GM18867 (cell line): ENCODE measurements at regions not wholly inside any gene's neighbourhood (a gene's known extent, or its start where the extent isn't known, plus 50 kb on each side); places are given as distances from the start of the nearest gene placed in this dataset.
"Not testable (repeated sequence)": the region's sequence is repeated elsewhere in the genome, so short reads cannot be mapped to it uniquely, and the experiment has no call there.

Experiments used
- ATAC-seq: cut with Tn5 transposase; IDR thresholded peaks from one replicate; pipeline ENCODE4 v1.9.1; 2021; ENCODE audit warnings: mild to moderate bottlenecking, moderate library complexity; ENCODE audit not compliant: unreplicated experiment

- not testable (repeated sequence) for ATAC-seq
Measured at GRCh38 chr3:104043001-104043543, 1323.6 kb upstream of the ALCAM start.

DNA sequence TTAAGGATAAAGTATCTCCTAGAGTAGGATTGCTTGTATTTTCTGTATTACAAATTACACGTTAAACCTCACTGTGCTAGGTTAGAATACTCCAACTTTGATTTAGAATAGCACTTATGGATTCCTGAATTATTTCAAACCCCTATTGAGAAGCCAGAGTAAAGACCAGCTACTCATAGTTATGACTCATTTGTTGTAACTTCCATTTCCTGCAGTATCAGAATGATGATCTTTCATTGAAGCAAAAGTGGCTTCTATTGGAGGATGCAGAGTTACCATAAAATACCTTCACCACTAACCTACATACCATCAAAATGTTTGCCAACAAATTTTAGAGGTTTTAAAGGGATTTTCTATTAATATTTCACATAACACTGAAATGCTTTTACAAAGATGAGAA lies 1322.7 kb upstream of the ALCAM start:
- no peak for ATAC-seq

DNA sequence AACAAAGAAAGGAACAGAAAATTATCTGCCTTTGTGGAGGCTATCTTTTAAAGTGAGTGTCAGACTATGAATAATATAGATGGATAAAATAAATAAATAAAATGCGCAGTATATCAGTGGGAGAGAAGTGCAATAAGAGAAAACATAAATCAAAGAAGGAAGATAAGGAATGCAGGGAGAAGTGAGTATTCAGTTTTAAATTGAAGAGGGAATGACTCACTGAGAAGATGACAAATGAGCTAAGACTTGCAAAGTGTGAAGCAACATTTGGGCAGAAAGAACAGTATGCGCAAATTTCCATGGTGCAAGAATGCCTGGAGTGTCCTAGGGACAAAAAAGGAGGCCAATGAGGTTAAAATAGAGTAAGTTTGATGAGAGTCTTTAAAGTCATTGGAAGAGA lies 1300.1 kb upstream of the ALCAM start:
- no peak for ATAC-seq

DNA sequence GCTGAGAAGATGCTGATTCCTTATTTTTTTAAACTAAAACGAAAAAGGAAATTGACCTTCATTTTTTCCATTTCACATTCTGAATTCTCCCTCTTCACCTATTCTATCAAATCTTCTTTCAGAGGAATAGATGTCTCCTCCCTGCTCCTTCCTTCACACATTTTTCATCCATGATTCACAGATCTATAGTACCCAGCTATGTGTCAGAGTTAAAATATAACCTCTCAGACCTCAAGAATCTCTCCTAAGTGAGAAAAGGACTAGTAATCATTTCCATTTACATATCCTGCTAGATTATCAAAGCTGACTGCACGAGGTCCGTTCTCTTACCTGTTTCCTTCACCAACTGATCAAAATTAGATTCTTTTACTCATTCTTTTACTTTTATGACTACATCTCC lies 1297.6 kb upstream of the ALCAM start:
- no peak for ATAC-seq

GRCh38 chr3:104070906-104071305 lies 1295.8 kb upstream of the ALCAM start:
- no peak for ATAC-seq

- ATAC-seq: no peak
Measured at GRCh38 chr3:104080088-104080626, 1286.6 kb upstream of the ALCAM start.

- no peak for ATAC-seq
Measured at GRCh38 chr3:104088738-104089137, 1278.0 kb upstream of the ALCAM start.

DNA sequence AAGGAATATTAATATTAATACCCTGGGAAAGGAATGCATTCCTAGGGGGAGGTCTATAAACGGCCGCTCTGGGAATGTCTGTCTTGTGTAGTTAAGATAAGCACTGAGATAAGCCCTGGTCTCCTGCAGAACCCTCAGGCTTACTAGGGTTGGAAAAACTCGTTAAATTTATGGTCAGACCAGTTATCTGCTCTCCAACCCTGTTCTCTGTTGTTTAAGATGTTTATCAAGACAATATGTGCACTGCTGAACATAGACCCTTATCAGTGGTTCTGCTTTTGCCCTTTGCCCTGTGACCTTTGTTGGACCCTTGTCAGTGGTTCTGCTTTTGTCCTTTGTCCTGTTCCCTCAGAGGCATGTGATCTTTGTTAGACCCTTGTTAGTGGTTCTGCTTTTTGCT lies 1276.7 kb upstream of the ALCAM start:
- not testable (repeated sequence) for ATAC-seq

GRCh38 chr3:104101736-104102135 lies 1265.0 kb upstream of the ALCAM start:
- no peak for ATAC-seq

DNA sequence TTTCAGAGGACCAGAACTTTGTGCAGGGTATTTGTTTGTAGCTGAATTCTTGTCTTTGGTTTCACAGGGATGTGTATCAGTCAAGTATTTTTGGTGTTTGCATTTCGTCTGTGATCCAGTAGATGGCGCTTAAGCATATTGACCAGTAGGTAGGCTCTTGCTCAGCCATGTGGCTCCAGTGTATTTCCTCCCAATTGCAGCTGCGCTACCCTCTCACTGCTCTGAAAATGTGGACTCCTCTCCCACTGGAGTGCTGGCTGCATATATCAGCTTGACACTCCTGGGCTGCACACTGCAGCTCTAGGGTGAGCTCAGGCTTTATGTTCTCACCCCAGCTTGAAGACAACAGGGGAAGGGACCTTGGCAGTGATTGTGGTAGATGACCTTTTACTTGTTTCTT lies 1264.3 kb upstream of the ALCAM start:
- peak; percentile 94 for ATAC-seq

GRCh38 chr3:104106276-104106675 lies 1260.4 kb upstream of the ALCAM start:
- ATAC-seq: no peak

- no peak for ATAC-seq
Measured at GRCh38 chr3:104108522-104108921, 1258.2 kb upstream of the ALCAM start.

- no peak for ATAC-seq
Measured at GRCh38 chr3:104126463-104126862, 1240.2 kb upstream of the ALCAM start.

GRCh38 chr3:104126864-104127553 lies 1239.7 kb upstream of the ALCAM start:
- no peak for ATAC-seq

DNA sequence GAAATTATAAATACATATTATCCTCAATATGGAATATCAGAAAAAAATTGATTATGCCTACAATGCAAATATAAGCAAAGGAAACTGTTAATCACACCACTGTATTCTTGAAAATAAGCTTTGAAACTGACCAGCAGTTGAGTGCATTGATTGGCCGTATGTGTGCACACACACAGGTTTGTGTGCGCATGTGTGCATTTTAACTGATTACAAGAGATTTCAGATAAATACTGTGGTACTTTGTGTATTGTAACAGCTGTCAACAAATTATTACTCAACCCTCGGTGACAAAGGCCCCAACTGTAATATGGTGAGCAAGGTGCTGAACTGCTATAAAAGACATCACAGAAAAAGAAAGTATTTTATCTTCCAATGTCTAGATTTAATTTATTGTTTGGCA lies 1238.9 kb upstream of the ALCAM start:
- no peak for ATAC-seq

DNA sequence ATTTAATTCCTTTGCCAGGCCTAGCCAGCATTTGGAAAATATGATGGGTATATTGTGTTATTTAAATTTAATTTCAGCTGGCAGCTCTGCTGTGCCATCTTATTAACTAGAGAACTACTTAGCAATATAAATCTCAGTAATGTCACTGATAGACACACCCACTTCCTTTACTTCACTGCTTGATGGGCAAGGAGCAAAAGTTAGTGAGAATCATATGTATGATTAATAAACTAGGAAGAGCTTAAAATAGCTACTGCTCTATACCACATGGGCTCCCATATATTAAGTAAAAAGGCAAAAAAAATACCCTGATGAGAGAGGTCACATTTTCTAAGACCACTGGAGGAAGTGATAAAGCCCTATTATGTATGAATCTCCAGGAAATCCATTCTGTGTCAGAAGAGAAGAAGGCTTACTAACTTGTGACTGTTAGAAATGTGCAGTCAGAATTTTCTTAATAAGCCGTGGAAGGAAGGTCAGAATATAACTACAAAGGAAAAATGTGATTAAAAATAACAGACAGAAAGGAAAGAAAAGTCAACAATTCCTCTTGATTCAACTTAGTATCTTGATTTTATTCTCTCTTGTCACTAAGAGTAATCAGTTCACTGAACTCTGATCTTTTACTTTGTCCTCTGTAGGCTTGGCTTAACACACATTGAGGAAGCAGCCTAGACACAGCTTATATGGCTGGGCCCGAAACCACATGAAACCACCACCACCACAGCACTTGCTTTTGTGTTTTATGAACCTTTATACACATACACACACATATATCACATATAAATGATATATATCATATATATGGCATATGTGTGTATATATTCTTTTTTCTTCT lies 1233.9 kb upstream of the ALCAM start:
- no peak for ATAC-seq

- no peak for ATAC-seq
Measured at GRCh38 chr3:104133630-104134029, 1233.1 kb upstream of the ALCAM start.

- no peak for ATAC-seq
Measured at GRCh38 chr3:104137116-104137515, 1229.6 kb upstream of the ALCAM start.

DNA sequence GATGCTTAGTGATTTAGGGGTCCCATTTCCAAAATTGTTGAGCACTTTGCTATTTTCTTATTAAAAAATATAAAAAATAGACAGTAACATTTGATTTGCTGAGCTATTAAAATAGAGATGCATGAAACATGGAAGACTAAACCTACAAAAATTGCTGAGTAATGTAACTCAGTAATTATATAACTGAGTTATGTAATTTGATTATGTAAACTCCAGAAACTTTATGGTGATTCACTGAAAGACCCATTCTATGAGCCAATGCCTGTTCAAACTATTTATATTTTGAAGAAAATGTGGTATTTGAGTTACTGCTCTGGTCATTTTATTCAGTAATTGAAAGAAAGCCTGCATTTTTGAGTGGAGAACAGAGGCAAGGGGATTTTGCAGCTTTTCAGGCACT lies 1221.5 kb upstream of the ALCAM start:
- ATAC-seq: no peak

DNA sequence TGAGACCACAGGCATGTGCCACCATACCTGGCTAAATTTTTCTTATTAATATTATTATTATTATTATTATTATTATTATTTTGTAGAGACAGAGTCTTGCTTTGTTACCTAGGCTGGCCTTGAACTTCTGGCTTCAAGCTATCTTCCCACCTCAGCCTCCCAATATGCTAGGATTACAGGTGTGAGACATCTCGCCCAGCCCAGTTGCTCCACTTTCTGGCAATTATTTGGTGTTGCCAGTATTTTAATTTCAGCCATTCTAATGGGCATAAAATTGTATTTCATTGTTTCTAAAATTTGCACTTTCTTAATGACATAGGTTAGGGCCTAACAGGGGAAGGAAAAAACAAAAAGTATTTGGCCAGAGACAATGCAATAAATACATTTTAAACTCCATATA lies 1217.6 kb upstream of the ALCAM start:
- no peak for ATAC-seq

DNA sequence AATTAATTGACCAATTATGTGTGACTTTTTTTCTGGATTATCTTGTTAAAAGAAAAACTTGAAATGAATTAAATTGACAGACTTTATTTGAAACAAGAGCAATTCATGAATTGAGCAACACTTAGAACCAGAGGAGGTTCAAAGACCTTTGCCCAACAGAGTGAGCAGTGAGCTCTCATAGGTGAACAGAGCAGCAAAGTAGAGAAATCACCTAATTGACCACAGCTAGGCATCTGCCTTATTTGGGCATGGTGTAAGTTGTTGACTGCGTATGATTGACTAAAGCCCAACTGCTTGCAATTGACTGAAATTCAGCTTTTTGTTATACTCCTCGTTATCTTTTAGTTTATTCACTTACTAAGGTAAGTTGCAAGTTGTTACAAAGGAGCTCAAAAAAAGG lies 1216.0 kb upstream of the ALCAM start:
- no peak for ATAC-seq

GRCh38 chr3:104154896-104155295 lies 1211.8 kb upstream of the ALCAM start:
- no peak for ATAC-seq
